B cell (primary cell): ENCODE measurements at regions not wholly inside any gene's neighbourhood (a gene's known extent, or its start where the extent isn't known, plus 50 kb on each side); places are given as distances from the start of the nearest gene placed in this dataset.

ENCODE experiments used
- ATAC-seq: fragments of 200-7000 bp; cut with Tn5 transposase; one replicate; pipeline ENCODE4 v1.10.0; 2021; ENCODE audit warnings: low read depth, mild to moderate bottlenecking, moderate number of reproducible peaks, moderate library complexity
- CTCF ChIA-PET: fragments of 350-600 bp; sonication (Branson Sonifier 250); formaldehyde crosslinking; loops from one replicate; lab custom pipeline; 2021; ENCODE audit warnings: antibody characterized with exemption, inconsistent platforms; lab: Charles Lee
- POLR2A ChIA-PET: fragments of 350-600 bp; sonication (Branson Sonifier 250); formaldehyde crosslinking; loops from one replicate; lab custom pipeline; 2021; ENCODE audit warnings: antibody characterized with exemption; lab: Charles Lee
- DNase-seq: peaks from one replicate; pipeline ENCODE4 v3.0.0; 2013
- H2AFZ ChIP-seq: 2 replicates; pipeline ENCODE4 v1.6.1; 2012; ENCODE audit warnings: mild to moderate bottlenecking, low read depth, low read length; ENCODE audit not compliant: insufficient read depth, poor library complexity, severe bottlenecking
- H3K27ac ChIP-seq, 2 donors: 1 replicate in 1 of 2; 2 replicates in 1 of 2; pipeline ENCODE4 v1.5.1; 2012 to 2013; ENCODE audit warnings: low read length in 2 of 2, mild to moderate bottlenecking in 2 of 2, moderate library complexity in 1 of 2
- H3K27me3 ChIP-seq, 4 experiments: fragments of 200-600 bp in 1 of 4; sonication (generic) in 1 of 4; replicated peaks in 1 of 4; 1 replicate in 2 of 4; 2 replicates in 2 of 4; pipeline versions ENCODE4 v1.6.1 to v1.7.0; 2013 to 2016; ENCODE audit warnings: low read length in 3 of 4, mild to moderate bottlenecking in 2 of 4, mixed read lengths in 1 of 4, moderate library complexity in 1 of 4; ENCODE audit not compliant: insufficient read depth in 4 of 4, control insufficient read depth in 3 of 4; ENCODE audit errors: control extremely low read depth in 1 of 4
- H3K36me3 ChIP-seq, 2 experiments: replicated peaks in 1 of 2; 1 replicate in 1 of 2; 2 replicates in 1 of 2; pipeline versions ENCODE4 v1.6.1 to v1.7.1; 2013; ENCODE audit warnings: low read length in 1 of 2; ENCODE audit not compliant: insufficient read depth in 2 of 2, control insufficient read depth in 1 of 2; ENCODE audit errors: control extremely low read depth in 1 of 2, extremely low read depth in 1 of 2
- H3K4me1 ChIP-seq, 2 donors: fragments of 200-600 bp in 1 of 2; sonication (generic) in 1 of 2; 1 replicate in 1 of 2; 2 replicates in 1 of 2; pipeline versions ENCODE4 v1.5.1 to v1.6.1; 2013 to 2017; ENCODE audit warnings: low read length in 2 of 2; ENCODE audit not compliant: control insufficient read depth in 2 of 2, insufficient read depth in 2 of 2
- H3K4me2 ChIP-seq: replicated peaks from 2 replicates; pipeline ENCODE3; 2012; ENCODE audit warnings: mild to moderate bottlenecking, low read depth, low read length; ENCODE audit not compliant: poor library complexity, severe bottlenecking
- H3K4me3 ChIP-seq, 5 experiments: fragments of 200-600 bp in 1 of 5; sonication (generic) in 1 of 5; 1 replicate in 3 of 5; 2 replicates in 2 of 5; pipeline versions ENCODE4 v1.5.1 to v1.7.0; 2011 to 2016; ENCODE audit warnings: low read length in 4 of 5, mild to moderate bottlenecking in 4 of 5, low read depth in 2 of 5, control low read depth in 1 of 5, moderate library complexity in 1 of 5; ENCODE audit not compliant: insufficient read depth in 1 of 5; ENCODE audit errors: control extremely low read depth in 1 of 5, extremely low read depth in 1 of 5
- H3K79me2 ChIP-seq: fragments of 200-600 bp; sonication (generic); one replicate; pipeline ENCODE4 v1.6.0; 2016; ENCODE audit warnings: low read length; ENCODE audit not compliant: control insufficient read depth, insufficient read depth
- H3K9ac ChIP-seq: fragments of 200-600 bp; sonication (generic); 2 replicates; pipeline ENCODE4 v1.6.1; 2017; ENCODE audit warnings: mild to moderate bottlenecking, low read length, moderate library complexity
- H3K9me3 ChIP-seq, 3 donors: one replicate each; pipeline versions ENCODE4 v1.6.1 to v1.7.1; 2013; ENCODE audit warnings: low read length in 2 of 3; ENCODE audit not compliant: control insufficient read depth in 2 of 3, insufficient read depth in 1 of 3; ENCODE audit errors: control extremely low read depth in 1 of 3
- H4K20me1 ChIP-seq: 2 replicates; pipeline ENCODE4 v1.6.0; 2012; ENCODE audit warnings: mild to moderate bottlenecking, low read length; ENCODE audit not compliant: insufficient read depth, control insufficient read depth, poor library complexity, severe bottlenecking
- H3K27ac Mint-ChIP-seq: one replicate; pipeline ENCODE4 v1.8.0; 2021; ENCODE audit warnings: mixed read lengths
- H3K27me3 Mint-ChIP-seq: one replicate; pipeline ENCODE4 v1.8.0; 2021; ENCODE audit warnings: mixed read lengths
- H3K4me1 Mint-ChIP-seq: one replicate; pipeline ENCODE4 v1.8.0; 2021; ENCODE audit warnings: mixed read lengths
- H3K4me3 Mint-ChIP-seq: one replicate; pipeline ENCODE4 v1.8.0; 2021; ENCODE audit warnings: mixed read lengths
- H3K9me3 Mint-ChIP-seq: one replicate; pipeline ENCODE4 v1.8.0; 2022; ENCODE audit warnings: mixed read lengths; ENCODE audit not compliant: insufficient read depth
- EZH2 ChIP-seq: IDR thresholded peaks from 2 replicates; pipeline ENCODE4 v1.6.1; 2012; ENCODE audit warnings: borderline replicate concordance, low read depth, mild to moderate bottlenecking, moderate library complexity, low read length; ENCODE audit not compliant: insufficient read depth, poor library complexity, severe bottlenecking
- WGBS: methylation state at CpG from one replicate; pipeline ENCODE4 v1.1.5; 2013; ENCODE audit warnings: missing lambda C conversion rate; ENCODE audit not compliant: insufficient coverage; 5-methylcytosine and 5-hydroxymethylcytosine counted together
- intact Hi-C: fragments of 100-400 bp; cut with micrococcal nuclease; formaldehyde crosslinking; loops from one replicate; pipeline ENCODE4 v1.10.0; 2022
- TF ChIP-seq, protein P1 (sequence below): fragments of 200-600 bp; IDR thresholded peaks from one replicate; pipeline ENCODE4 v1.8.0; 2022; ENCODE audit warnings: antibody characterized with exemption, mild to moderate bottlenecking

DNA sequence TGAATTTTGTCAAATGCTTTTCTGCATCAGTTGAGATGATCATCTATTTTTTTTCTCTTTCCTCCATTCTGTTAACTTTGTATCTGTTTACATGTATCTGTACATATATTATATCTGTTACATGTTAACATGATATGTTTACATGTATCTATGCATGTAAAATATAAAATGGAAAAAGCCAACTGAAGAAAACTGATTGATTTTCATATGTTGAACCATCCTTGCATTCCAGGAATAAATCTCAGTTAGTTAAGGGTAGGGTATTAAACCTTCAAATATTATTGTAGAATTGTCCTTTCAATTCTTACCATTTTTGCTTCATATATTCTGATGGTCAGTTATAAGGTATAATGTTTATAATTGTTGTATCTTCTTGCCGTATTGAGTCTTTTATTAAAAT lies 336.1 kb downstream of the ZFHX3 start:
- no peak for TF ChIP-seq EZH2
- TF ChIP-seq, protein P1, sequence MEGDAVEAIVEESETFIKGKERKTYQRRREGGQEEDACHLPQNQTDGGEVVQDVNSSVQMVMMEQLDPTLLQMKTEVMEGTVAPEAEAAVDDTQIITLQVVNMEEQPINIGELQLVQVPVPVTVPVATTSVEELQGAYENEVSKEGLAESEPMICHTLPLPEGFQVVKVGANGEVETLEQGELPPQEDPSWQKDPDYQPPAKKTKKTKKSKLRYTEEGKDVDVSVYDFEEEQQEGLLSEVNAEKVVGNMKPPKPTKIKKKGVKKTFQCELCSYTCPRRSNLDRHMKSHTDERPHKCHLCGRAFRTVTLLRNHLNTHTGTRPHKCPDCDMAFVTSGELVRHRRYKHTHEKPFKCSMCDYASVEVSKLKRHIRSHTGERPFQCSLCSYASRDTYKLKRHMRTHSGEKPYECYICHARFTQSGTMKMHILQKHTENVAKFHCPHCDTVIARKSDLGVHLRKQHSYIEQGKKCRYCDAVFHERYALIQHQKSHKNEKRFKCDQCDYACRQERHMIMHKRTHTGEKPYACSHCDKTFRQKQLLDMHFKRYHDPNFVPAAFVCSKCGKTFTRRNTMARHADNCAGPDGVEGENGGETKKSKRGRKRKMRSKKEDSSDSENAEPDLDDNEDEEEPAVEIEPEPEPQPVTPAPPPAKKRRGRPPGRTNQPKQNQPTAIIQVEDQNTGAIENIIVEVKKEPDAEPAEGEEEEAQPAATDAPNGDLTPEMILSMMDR = no peak
- Mint-ChIP-seq H3K9me3 (peaks cover 18% of the 10 kb centered on the region), H3K27ac (no peak overlapping the region), H3K4me3 (no peak overlapping the region), H3K4me1 (no peaks in the 10 kb centered on the region), H3K27me3 (no peaks in the 10 kb centered on the region)
- WGBS = no CpG with 5 or more reads among the region's 1 CpG
- no peak for DNase-seq
- H3K4me1 ChIP-seq = no peaks in the 10 kb centered on the region
- ChIA-PET CTCF (no interaction called here), POLR2A (no interaction called here)
- no peaks in the 10 kb centered on the region for H3K79me2 ChIP-seq
- H2AFZ ChIP-seq = no peak overlapping the region
- no peak overlapping the region for H3K4me2 ChIP-seq
- no peaks in the 10 kb centered on the region for H4K20me1 ChIP-seq
- no peak overlapping the region for H3K4me3 ChIP-seq
- peaks cover 0 to 1% of the 10 kb centered on the region in 2 experiments for H3K36me3 ChIP-seq
- intact Hi-C loops = no loop called here
- H3K27me3 ChIP-seq = no peaks in the 10 kb centered on the region
- peaks cover 10 to 27% (median 13%) of the 10 kb centered on the region in 3 donors for H3K9me3 ChIP-seq
- no peak overlapping the region for H3K27ac ChIP-seq
- H3K9ac ChIP-seq = no peak overlapping the region
- no peak for ATAC-seq

DNA sequence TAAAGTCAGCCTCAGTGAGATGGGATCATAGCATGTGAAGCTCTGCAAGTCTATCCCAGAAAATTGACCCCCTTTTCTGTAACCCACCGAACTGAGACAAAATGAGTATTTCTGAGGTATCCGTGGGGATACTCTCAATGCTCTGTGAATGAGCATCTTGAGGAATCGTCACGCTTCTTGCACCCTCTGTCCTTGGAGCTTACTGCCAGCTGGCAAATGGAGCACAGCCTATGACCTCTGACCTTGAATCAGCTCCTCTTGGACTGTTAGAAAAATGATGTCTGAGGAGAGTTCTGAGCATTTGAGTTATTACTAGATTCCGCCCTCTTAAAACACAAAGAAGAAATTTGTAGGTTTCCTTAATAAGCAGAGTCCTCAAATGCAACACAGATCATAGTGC lies 342.1 kb downstream of the ZFHX3 start:
- no peak overlapping the region for H3K4me3 ChIP-seq
- no peaks in the 10 kb centered on the region for H3K27me3 ChIP-seq
- Mint-ChIP-seq H3K27me3 (no peaks in the 10 kb centered on the region), H3K27ac (no peak overlapping the region), H3K4me3 (no peak overlapping the region), H3K4me1 (no peaks in the 10 kb centered on the region), H3K9me3 (peaks cover 2% of the 10 kb centered on the region)
- H3K4me2 ChIP-seq = no peak overlapping the region
- DNase-seq = no peak
- H4K20me1 ChIP-seq = no peaks in the 10 kb centered on the region
- 98% methylated on average over 4 of the region's 5 CpGs for WGBS
- H3K79me2 ChIP-seq = no peaks in the 10 kb centered on the region
- ATAC-seq = no peak
- intact Hi-C loops = no loop called here
- H3K9ac ChIP-seq = no peak overlapping the region
- H3K27ac ChIP-seq = no peak overlapping the region
- CTCF ChIA-PET = no interaction called here
- H3K4me1 ChIP-seq = no peaks in the 10 kb centered on the region
- no peaks in the 10 kb centered on the region for H3K36me3 ChIP-seq
- peaks cover 1 to 13% (median 12%) of the 10 kb centered on the region in 3 donors for H3K9me3 ChIP-seq
- no peak overlapping the region for H2AFZ ChIP-seq
- TF ChIP-seq EZH2 = no peak
- TF ChIP-seq, protein P1 = no peak
- POLR2A ChIA-PET = no interaction called here
